ENCODE measurements at regions not wholly inside any gene's neighbourhood (a gene's known extent, or its start where the extent isn't known, plus 50 kb on each side); places are given as distances from the start of the nearest gene placed in this dataset.
"Not testable (repeated sequence)": the region's sequence is repeated elsewhere in the genome, so short reads cannot be mapped to it uniquely, and the experiment has no call there.

GRCh38 chr20:30719415-30720199, 537.9 kb upstream of the DEFB115 start:
- TF ChIP-seq POLR2A (IDR thresholded peaks at IDR 0.05) = not testable (repeated sequence)
- TF ChIP-seq, protein P1, sequence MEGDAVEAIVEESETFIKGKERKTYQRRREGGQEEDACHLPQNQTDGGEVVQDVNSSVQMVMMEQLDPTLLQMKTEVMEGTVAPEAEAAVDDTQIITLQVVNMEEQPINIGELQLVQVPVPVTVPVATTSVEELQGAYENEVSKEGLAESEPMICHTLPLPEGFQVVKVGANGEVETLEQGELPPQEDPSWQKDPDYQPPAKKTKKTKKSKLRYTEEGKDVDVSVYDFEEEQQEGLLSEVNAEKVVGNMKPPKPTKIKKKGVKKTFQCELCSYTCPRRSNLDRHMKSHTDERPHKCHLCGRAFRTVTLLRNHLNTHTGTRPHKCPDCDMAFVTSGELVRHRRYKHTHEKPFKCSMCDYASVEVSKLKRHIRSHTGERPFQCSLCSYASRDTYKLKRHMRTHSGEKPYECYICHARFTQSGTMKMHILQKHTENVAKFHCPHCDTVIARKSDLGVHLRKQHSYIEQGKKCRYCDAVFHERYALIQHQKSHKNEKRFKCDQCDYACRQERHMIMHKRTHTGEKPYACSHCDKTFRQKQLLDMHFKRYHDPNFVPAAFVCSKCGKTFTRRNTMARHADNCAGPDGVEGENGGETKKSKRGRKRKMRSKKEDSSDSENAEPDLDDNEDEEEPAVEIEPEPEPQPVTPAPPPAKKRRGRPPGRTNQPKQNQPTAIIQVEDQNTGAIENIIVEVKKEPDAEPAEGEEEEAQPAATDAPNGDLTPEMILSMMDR (IDR thresholded peaks at IDR 0.05) = not testable (repeated sequence)

All from body of pancreas (tissue), 4 donors.